ENCODE measurements at regions not wholly inside any gene's neighbourhood (a gene's known extent, or its start where the extent isn't known, plus 50 kb on each side); places are given as distances from the start of the nearest gene placed in this dataset.

DNA sequence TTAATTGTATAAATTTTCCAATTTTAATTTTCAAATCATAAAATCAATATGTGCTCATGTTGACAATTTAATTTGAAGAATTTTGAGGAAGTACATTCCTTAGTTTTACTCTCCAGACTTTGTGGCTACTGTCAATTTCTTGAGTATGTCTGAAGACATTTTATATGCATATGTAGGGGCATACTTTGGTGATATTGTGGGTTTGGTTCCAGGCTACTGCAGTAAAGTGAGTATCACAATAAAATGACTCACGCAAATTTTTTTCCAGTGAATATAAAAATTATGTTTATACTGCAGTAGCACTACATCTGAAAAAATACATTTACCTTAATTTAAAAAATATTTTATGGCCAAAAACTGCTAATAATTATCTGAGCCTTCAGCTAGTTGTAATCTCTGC is 123.2 kb upstream of the PLCL2 start:
- TF ChIP-seq, protein P1, sequence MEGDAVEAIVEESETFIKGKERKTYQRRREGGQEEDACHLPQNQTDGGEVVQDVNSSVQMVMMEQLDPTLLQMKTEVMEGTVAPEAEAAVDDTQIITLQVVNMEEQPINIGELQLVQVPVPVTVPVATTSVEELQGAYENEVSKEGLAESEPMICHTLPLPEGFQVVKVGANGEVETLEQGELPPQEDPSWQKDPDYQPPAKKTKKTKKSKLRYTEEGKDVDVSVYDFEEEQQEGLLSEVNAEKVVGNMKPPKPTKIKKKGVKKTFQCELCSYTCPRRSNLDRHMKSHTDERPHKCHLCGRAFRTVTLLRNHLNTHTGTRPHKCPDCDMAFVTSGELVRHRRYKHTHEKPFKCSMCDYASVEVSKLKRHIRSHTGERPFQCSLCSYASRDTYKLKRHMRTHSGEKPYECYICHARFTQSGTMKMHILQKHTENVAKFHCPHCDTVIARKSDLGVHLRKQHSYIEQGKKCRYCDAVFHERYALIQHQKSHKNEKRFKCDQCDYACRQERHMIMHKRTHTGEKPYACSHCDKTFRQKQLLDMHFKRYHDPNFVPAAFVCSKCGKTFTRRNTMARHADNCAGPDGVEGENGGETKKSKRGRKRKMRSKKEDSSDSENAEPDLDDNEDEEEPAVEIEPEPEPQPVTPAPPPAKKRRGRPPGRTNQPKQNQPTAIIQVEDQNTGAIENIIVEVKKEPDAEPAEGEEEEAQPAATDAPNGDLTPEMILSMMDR (IDR thresholded peaks at IDR 0.05; ENCODE audit: poor library complexity, severe bottlenecking) = no peak
- TF ChIP-seq POLR2AphosphoS5 (IDR thresholded peaks at IDR 0.05) = no peak
